ENCODE measurements at regions not wholly inside any gene's neighbourhood (a gene's known extent, or its start where the extent isn't known, plus 50 kb on each side); places are given as distances from the start of the nearest gene placed in this dataset.

GRCh38 chr9:1421436-1421835, 371.3 kb downstream of the DMRT2 start:
- no peak for TF ChIP-seq SUZ12 (IDR thresholded peaks at IDR 0.05; ENCODE audit: extremely low read depth, insufficient read depth, insufficient read length)
- TF ChIP-seq ZNF274 (IDR thresholded peaks at IDR 0.05; ENCODE audit: low read depth, low read length) = no peak

All from NT2/D1 (cell line).